WERI-Rb-1 (cell line): ENCODE measurements at regions not wholly inside any gene's neighbourhood (a gene's known extent, or its start where the extent isn't known, plus 50 kb on each side); places are given as distances from the start of the nearest gene placed in this dataset.

Experiments used
- DNase-seq: peaks from one replicate; pipeline ENCODE4 v3.0.0-alpha.2; 2020
- H3K27ac ChIP-seq: fragments of 250-450 bp; sonication (Bioruptor Pico); 2 replicates; pipeline ENCODE4 v1.5.1; 2020; ENCODE audit warnings: mild to moderate bottlenecking, moderate library complexity
- H3K27me3 ChIP-seq: fragments of 250-450 bp; sonication (Bioruptor Pico); 2 replicates; pipeline ENCODE4 v1.5.1; 2021; ENCODE audit warnings: mild to moderate bottlenecking, low read depth, moderate library complexity; ENCODE audit not compliant: insufficient read depth, severe bottlenecking
- H3K36me3 ChIP-seq: fragments of 250-450 bp; sonication (Bioruptor Pico); 2 replicates; pipeline ENCODE4 v1.5.1; 2020; ENCODE audit warnings: mild to moderate bottlenecking, moderate library complexity
- H3K4me3 ChIP-seq: 2 replicates; pipeline ENCODE4 v1.5.1; 2011; ENCODE audit warnings: low read depth, mild to moderate bottlenecking, control low read depth, low read length
- H3K9me3 ChIP-seq: fragments of 250-450 bp; sonication (Bioruptor Pico); 2 replicates; pipeline ENCODE4 v1.5.1; 2021; ENCODE audit warnings: mild to moderate bottlenecking, moderate library complexity; ENCODE audit not compliant: severe bottlenecking
- TF ChIP-seq, protein P1 (sequence below): IDR thresholded peaks from 2 replicates; pipeline ENCODE4 v1.5.1; 2011; ENCODE audit warnings: low read depth, mild to moderate bottlenecking, control low read depth, inconsistent platforms, low read length

GRCh38 chr20:39381595-39381994 is 419.5 kb downstream of the DHX35 start:
- Histone ChIP-seq H3K9me3 (no peaks in the 10 kb centered on the region), H3K27me3 (peaks cover 34% of the 10 kb centered on the region), H3K27ac (no peak overlapping the region), H3K36me3 (no peaks in the 10 kb centered on the region), H3K4me3 (no peak overlapping the region)
- TF ChIP-seq, protein P1, sequence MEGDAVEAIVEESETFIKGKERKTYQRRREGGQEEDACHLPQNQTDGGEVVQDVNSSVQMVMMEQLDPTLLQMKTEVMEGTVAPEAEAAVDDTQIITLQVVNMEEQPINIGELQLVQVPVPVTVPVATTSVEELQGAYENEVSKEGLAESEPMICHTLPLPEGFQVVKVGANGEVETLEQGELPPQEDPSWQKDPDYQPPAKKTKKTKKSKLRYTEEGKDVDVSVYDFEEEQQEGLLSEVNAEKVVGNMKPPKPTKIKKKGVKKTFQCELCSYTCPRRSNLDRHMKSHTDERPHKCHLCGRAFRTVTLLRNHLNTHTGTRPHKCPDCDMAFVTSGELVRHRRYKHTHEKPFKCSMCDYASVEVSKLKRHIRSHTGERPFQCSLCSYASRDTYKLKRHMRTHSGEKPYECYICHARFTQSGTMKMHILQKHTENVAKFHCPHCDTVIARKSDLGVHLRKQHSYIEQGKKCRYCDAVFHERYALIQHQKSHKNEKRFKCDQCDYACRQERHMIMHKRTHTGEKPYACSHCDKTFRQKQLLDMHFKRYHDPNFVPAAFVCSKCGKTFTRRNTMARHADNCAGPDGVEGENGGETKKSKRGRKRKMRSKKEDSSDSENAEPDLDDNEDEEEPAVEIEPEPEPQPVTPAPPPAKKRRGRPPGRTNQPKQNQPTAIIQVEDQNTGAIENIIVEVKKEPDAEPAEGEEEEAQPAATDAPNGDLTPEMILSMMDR: no peak
- no peak for DNase-seq

DNA sequence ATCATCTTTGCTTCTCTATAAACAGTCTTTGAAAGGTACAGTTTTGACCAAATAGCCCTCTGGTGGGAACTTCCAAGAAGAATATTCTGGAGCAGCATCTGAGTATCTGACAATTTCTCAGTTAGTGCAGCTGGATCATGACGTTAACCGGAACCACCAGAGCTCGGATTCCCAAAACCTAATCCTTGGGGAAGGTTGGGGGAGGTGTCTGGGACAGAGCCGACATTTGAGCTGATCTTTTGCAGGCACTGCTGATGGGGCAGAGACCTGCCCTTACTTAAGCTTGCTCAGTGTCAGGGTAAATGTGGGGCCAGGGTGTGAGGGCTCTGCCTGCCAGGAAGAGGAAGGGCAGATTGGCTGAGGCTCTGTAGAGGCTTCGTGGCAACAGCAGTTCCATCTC is 416.6 kb downstream of the DHX35 start:
- no peak for DNase-seq
- Histone ChIP-seq H3K27me3 (peaks cover 45% of the 10 kb centered on the region), H3K9me3 (no peaks in the 10 kb centered on the region), H3K27ac (no peak overlapping the region), H3K36me3 (no peaks in the 10 kb centered on the region), H3K4me3 (no peak overlapping the region)
- TF ChIP-seq, protein P1: no peak

- DNase-seq: no peak
- Histone ChIP-seq H3K27ac (no peak overlapping the region), H3K9me3 (no peaks in the 10 kb centered on the region), H3K36me3 (no peaks in the 10 kb centered on the region), H3K27me3 (peaks cover 42% of the 10 kb centered on the region), H3K4me3 (no peak overlapping the region)
- TF ChIP-seq, protein P1: no peak
Observed at GRCh38 chr20:39376788-39377187, 414.6 kb downstream of the DHX35 start.

DNA sequence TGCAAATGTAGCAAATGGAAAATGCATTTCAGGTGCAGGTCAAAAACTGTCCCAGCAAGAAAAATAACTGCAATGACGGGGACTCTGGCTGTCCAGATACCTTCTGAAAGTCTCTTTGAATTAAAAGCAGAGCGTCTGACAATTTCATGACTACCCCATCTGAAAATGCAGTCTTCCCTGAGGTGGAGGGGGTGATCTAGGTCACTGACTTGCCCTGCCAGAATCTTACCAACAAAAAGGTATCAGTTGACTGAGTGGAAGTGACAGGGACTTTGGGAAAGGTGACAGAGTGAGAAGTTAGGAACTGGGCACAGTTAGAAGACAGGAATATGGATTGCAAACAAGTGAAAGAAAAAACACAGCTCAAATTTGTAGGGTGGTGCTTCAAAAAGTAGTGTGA is 402.2 kb downstream of the DHX35 start:
- DNase-seq: no peak
- TF ChIP-seq, protein P1: no peak
- H3K36me3 ChIP-seq: no peaks in the 10 kb centered on the region
- H3K9me3 ChIP-seq: no peaks in the 10 kb centered on the region
- peaks cover 31% of the 10 kb centered on the region for H3K27me3 ChIP-seq
- no peak overlapping the region for H3K27ac ChIP-seq
- H3K4me3 ChIP-seq: no peak overlapping the region

- H3K27ac ChIP-seq: no peak overlapping the region
- no peak for DNase-seq
- H3K27me3 ChIP-seq: peaks cover 28% of the 10 kb centered on the region
- H3K9me3 ChIP-seq: no peaks in the 10 kb centered on the region
- TF ChIP-seq, protein P1: no peak
- H3K4me3 ChIP-seq: no peak overlapping the region
- H3K36me3 ChIP-seq: no peaks in the 10 kb centered on the region
Observed at GRCh38 chr20:39359981-39360620, 398.0 kb downstream of the DHX35 start.

DNA sequence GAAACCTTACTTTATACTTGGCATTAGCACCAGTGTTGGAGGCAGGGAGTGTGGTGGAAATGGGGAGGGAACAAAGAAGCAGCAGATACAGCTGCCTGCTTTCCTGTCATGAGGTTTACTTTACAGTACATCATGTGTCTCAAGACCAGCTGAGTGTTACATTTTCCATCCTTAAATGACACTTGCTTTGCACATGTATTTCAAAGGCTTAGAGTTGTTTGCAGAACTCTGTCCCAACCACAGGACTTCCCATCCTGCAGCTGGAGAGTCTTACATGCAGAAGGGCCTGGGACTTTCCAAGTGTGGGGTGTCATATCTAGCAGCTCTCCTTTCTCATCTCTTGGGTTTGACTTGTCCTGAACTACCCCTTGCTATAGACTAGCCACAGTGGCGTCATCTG is 395.9 kb downstream of the DHX35 start:
- Histone ChIP-seq H3K27ac (no peak overlapping the region), H3K4me3 (no peak overlapping the region), H3K36me3 (no peaks in the 10 kb centered on the region), H3K27me3 (peaks cover 28% of the 10 kb centered on the region), H3K9me3 (no peaks in the 10 kb centered on the region)
- no peak for DNase-seq
- TF ChIP-seq, protein P1: no peak
